ENCODE measurements at regions not wholly inside any gene's neighbourhood (a gene's known extent, or its start where the extent isn't known, plus 50 kb on each side); places are given as distances from the start of the nearest gene placed in this dataset.
"Not testable (repeated sequence)": the region's sequence is repeated elsewhere in the genome, so short reads cannot be mapped to it uniquely, and the experiment has no call there.

GRCh38 chr4:175281894-175282293 lies 363.7 kb downstream of the ADAM29 start:
- DNase-seq, result no peak

GRCh38 chr4:175282407-175282806 lies 364.2 kb downstream of the ADAM29 start:
- no peak for DNase-seq

- DNase-seq, result no peak
Measured at GRCh38 chr4:175290401-175290800, 372.2 kb downstream of the ADAM29 start.

- peak; percentile 5 for DNase-seq
Measured at GRCh38 chr4:175297965-175298565, 379.9 kb downstream of the ADAM29 start.

- no peak for DNase-seq
Measured at GRCh38 chr4:175306436-175306835, 388.3 kb downstream of the ADAM29 start.

- no peak for DNase-seq
Measured at GRCh38 chr4:175307326-175307725, 389.2 kb downstream of the ADAM29 start.

- no peak for DNase-seq
Measured at GRCh38 chr4:175308236-175308635, 390.1 kb downstream of the ADAM29 start.

GRCh38 chr4:175309041-175309440 lies 390.9 kb downstream of the ADAM29 start:
- DNase-seq, result no peak

GRCh38 chr4:175325230-175325629 lies 407.1 kb downstream of the ADAM29 start:
- DNase-seq, result no peak

GRCh38 chr4:175326796-175327195 lies 408.6 kb downstream of the ADAM29 start:
- DNase-seq, result no peak

GRCh38 chr4:175330236-175330635 lies 412.1 kb downstream of the ADAM29 start:
- no peak for DNase-seq

- DNase-seq, result no peak
Measured at GRCh38 chr4:175330652-175331051, 412.5 kb downstream of the ADAM29 start.

GRCh38 chr4:175335331-175335730 lies 417.2 kb downstream of the ADAM29 start:
- DNase-seq, result no peak

GRCh38 chr4:175336570-175336969 lies 418.4 kb downstream of the ADAM29 start:
- DNase-seq, result not testable (repeated sequence)

GRCh38 chr4:175339100-175339707 lies 421.0 kb downstream of the ADAM29 start:
- no peak for DNase-seq

GRCh38 chr4:175341203-175341755 lies 423.1 kb downstream of the ADAM29 start:
- DNase-seq, result no peak

GRCh38 chr4:175346376-175346775 lies 428.2 kb downstream of the ADAM29 start:
- DNase-seq, result no peak

GRCh38 chr4:175350246-175350645 lies 432.1 kb downstream of the ADAM29 start:
- DNase-seq, result no peak

GRCh38 chr4:175351473-175351872 lies 433.3 kb downstream of the ADAM29 start:
- DNase-seq, result no peak

- no peak for DNase-seq
Measured at GRCh38 chr4:175369087-175369486, 443.0 kb downstream of the GPM6A start.

GRCh38 chr4:175371091-175371490 lies 441.0 kb downstream of the GPM6A start:
- no peak for DNase-seq

GRCh38 chr4:175373031-175373430 lies 439.0 kb downstream of the GPM6A start:
- DNase-seq, result no peak

GRCh38 chr4:175374459-175374858 lies 437.6 kb downstream of the GPM6A start:
- no peak for DNase-seq

- no peak for DNase-seq
Measured at GRCh38 chr4:175376287-175376977, 435.6 kb downstream of the GPM6A start.
